ENCODE measurements at regions not wholly inside any gene's neighbourhood (a gene's known extent, or its start where the extent isn't known, plus 50 kb on each side); places are given as distances from the start of the nearest gene placed in this dataset.

GRCh38 chr2:183623227-183623626, 499.0 kb downstream of the NUP35 start:
- Histone ChIP-seq H3K27me3 (ENCODE audit: control insufficient read depth, insufficient read depth, low read length, poor library complexity, severe bottlenecking) (no peaks in the 10 kb centered on the region), H3K4me1 (ENCODE audit: control insufficient read depth, insufficient read depth, low read length) (no peaks in the 10 kb centered on the region), H3K27ac (ENCODE audit: insufficient read depth, low read depth, low read length, poor library complexity, severe bottlenecking) (no peak overlapping the region), H3K36me3 (ENCODE audit: control insufficient read depth, insufficient read depth, low read length) (no peaks in the 10 kb centered on the region), H3K9me3 (ENCODE audit: control insufficient read depth, low read length) (no peaks in the 10 kb centered on the region), H3K4me3 (ENCODE audit: insufficient read depth, low read depth, low read length) (no peak overlapping the region)
- no CpG with 5 or more reads among the region's 1 CpG for WGBS, 2 experiments

- Histone ChIP-seq H3K27me3 (ENCODE audit: control insufficient read depth, insufficient read depth, low read length, poor library complexity, severe bottlenecking) (no peaks in the 10 kb centered on the region), H3K27ac (ENCODE audit: insufficient read depth, low read depth, low read length, poor library complexity, severe bottlenecking) (no peak overlapping the region), H3K4me1 (ENCODE audit: control insufficient read depth, insufficient read depth, low read length) (no peaks in the 10 kb centered on the region), H3K36me3 (ENCODE audit: control insufficient read depth, insufficient read depth, low read length) (no peaks in the 10 kb centered on the region), H3K4me3 (ENCODE audit: insufficient read depth, low read depth, low read length) (no peak overlapping the region), H3K9me3 (ENCODE audit: control insufficient read depth, low read length) (no peaks in the 10 kb centered on the region)
- 92 to 95% methylated on average over 2 of the region's 2 CpGs for WGBS, 2 experiments
Measured at GRCh38 chr2:183630964-183631363, 506.7 kb downstream of the NUP35 start.

GRCh38 chr2:183656121-183656520, 531.9 kb downstream of the NUP35 start:
- WGBS, 2 experiments: 95 to 98% methylated on average over 1 of the region's 1 CpG
- no peak overlapping the region for H3K27ac ChIP-seq (ENCODE audit: insufficient read depth, low read depth, low read length, poor library complexity, severe bottlenecking)
- no peaks in the 10 kb centered on the region for H3K36me3 ChIP-seq (ENCODE audit: control insufficient read depth, insufficient read depth, low read length)
- no peaks in the 10 kb centered on the region for H3K27me3 ChIP-seq (ENCODE audit: control insufficient read depth, insufficient read depth, low read length, poor library complexity, severe bottlenecking)
- no peak overlapping the region for H3K4me3 ChIP-seq (ENCODE audit: insufficient read depth, low read depth, low read length)
- no peaks in the 10 kb centered on the region for H3K4me1 ChIP-seq (ENCODE audit: control insufficient read depth, insufficient read depth, low read length)
- H3K9me3 ChIP-seq (ENCODE audit: control insufficient read depth, low read length): no peaks in the 10 kb centered on the region

- 33 to 72% methylated on average over 1 to 3 of the region's 3 CpGs for WGBS, 2 experiments
- H3K27me3 ChIP-seq (ENCODE audit: control insufficient read depth, insufficient read depth, low read length, poor library complexity, severe bottlenecking): no peaks in the 10 kb centered on the region
- no peaks in the 10 kb centered on the region for H3K9me3 ChIP-seq (ENCODE audit: control insufficient read depth, low read length)
- no peaks in the 10 kb centered on the region for H3K36me3 ChIP-seq (ENCODE audit: control insufficient read depth, insufficient read depth, low read length)
- H3K27ac ChIP-seq (ENCODE audit: insufficient read depth, low read depth, low read length, poor library complexity, severe bottlenecking): no peak overlapping the region
- no peaks in the 10 kb centered on the region for H3K4me1 ChIP-seq (ENCODE audit: control insufficient read depth, insufficient read depth, low read length)
- H3K4me3 ChIP-seq (ENCODE audit: insufficient read depth, low read depth, low read length): no peak overlapping the region
Measured at GRCh38 chr2:183665425-183665824, 541.2 kb downstream of the NUP35 start.

GRCh38 chr2:183666031-183666430, 541.8 kb downstream of the NUP35 start:
- H3K4me1 ChIP-seq (ENCODE audit: control insufficient read depth, insufficient read depth, low read length): no peaks in the 10 kb centered on the region
- no peaks in the 10 kb centered on the region for H3K9me3 ChIP-seq (ENCODE audit: control insufficient read depth, low read length)
- 63 to 94% methylated on average over 1 of the region's 1 CpG for WGBS, 2 experiments
- no peak overlapping the region for H3K4me3 ChIP-seq (ENCODE audit: insufficient read depth, low read depth, low read length)
- no peaks in the 10 kb centered on the region for H3K27me3 ChIP-seq (ENCODE audit: control insufficient read depth, insufficient read depth, low read length, poor library complexity, severe bottlenecking)
- no peak overlapping the region for H3K27ac ChIP-seq (ENCODE audit: insufficient read depth, low read depth, low read length, poor library complexity, severe bottlenecking)
- H3K36me3 ChIP-seq (ENCODE audit: control insufficient read depth, insufficient read depth, low read length): no peaks in the 10 kb centered on the region

GRCh38 chr2:183671233-183671632, 547.0 kb downstream of the NUP35 start:
- no peaks in the 10 kb centered on the region for H3K9me3 ChIP-seq (ENCODE audit: control insufficient read depth, low read length)
- H3K36me3 ChIP-seq (ENCODE audit: control insufficient read depth, insufficient read depth, low read length): no peaks in the 10 kb centered on the region
- H3K4me1 ChIP-seq (ENCODE audit: control insufficient read depth, insufficient read depth, low read length): no peaks in the 10 kb centered on the region
- WGBS, 2 experiments: 95 to 100% methylated on average over 1 to 2 of the region's 2 CpGs
- H3K27me3 ChIP-seq (ENCODE audit: control insufficient read depth, insufficient read depth, low read length, poor library complexity, severe bottlenecking): no peaks in the 10 kb centered on the region
- H3K27ac ChIP-seq (ENCODE audit: insufficient read depth, low read depth, low read length, poor library complexity, severe bottlenecking): no peak overlapping the region
- H3K4me3 ChIP-seq (ENCODE audit: insufficient read depth, low read depth, low read length): no peak overlapping the region

GRCh38 chr2:183678908-183679307, 554.7 kb downstream of the NUP35 start:
- H3K36me3 ChIP-seq (ENCODE audit: control insufficient read depth, insufficient read depth, low read length): no peaks in the 10 kb centered on the region
- no peaks in the 10 kb centered on the region for H3K9me3 ChIP-seq (ENCODE audit: control insufficient read depth, low read length)
- no peaks in the 10 kb centered on the region for H3K4me1 ChIP-seq (ENCODE audit: control insufficient read depth, insufficient read depth, low read length)
- no peak overlapping the region for H3K27ac ChIP-seq (ENCODE audit: insufficient read depth, low read depth, low read length, poor library complexity, severe bottlenecking)
- WGBS, 2 experiments: 77 to 79% methylated on average over 5 of the region's 5 CpGs
- H3K27me3 ChIP-seq (ENCODE audit: control insufficient read depth, insufficient read depth, low read length, poor library complexity, severe bottlenecking): no peaks in the 10 kb centered on the region
- H3K4me3 ChIP-seq (ENCODE audit: insufficient read depth, low read depth, low read length): no peak overlapping the region

- Histone ChIP-seq H3K4me1 (ENCODE audit: control insufficient read depth, insufficient read depth, low read length) (no peaks in the 10 kb centered on the region), H3K27ac (ENCODE audit: insufficient read depth, low read depth, low read length, poor library complexity, severe bottlenecking) (no peak overlapping the region), H3K4me3 (ENCODE audit: insufficient read depth, low read depth, low read length) (no peak overlapping the region), H3K27me3 (ENCODE audit: control insufficient read depth, insufficient read depth, low read length, poor library complexity, severe bottlenecking) (no peaks in the 10 kb centered on the region), H3K9me3 (ENCODE audit: control insufficient read depth, low read length) (no peaks in the 10 kb centered on the region), H3K36me3 (ENCODE audit: control insufficient read depth, insufficient read depth, low read length) (no peaks in the 10 kb centered on the region)
- WGBS, 2 experiments: 94% methylated on average over 1 of the region's 2 CpGs; no CpG with 5 or more reads in 1 of the 2 experiments
Measured at GRCh38 chr2:183680573-183680972, 556.3 kb downstream of the NUP35 start.

GRCh38 chr2:183684686-183685085, 560.4 kb downstream of the NUP35 start:
- 86% methylated on average over 1 of the region's 2 CpGs; no CpG with 5 or more reads in 1 of the 2 experiments for WGBS, 2 experiments

GRCh38 chr2:183696028-183696427, 571.8 kb downstream of the NUP35 start:
- no peak overlapping the region for H3K27ac ChIP-seq (ENCODE audit: insufficient read depth, low read depth, low read length, poor library complexity, severe bottlenecking)
- no peaks in the 10 kb centered on the region for H3K9me3 ChIP-seq (ENCODE audit: control insufficient read depth, low read length)
- no peaks in the 10 kb centered on the region for H3K36me3 ChIP-seq (ENCODE audit: control insufficient read depth, insufficient read depth, low read length)
- no peaks in the 10 kb centered on the region for H3K4me1 ChIP-seq (ENCODE audit: control insufficient read depth, insufficient read depth, low read length)
- no peak overlapping the region for H3K4me3 ChIP-seq (ENCODE audit: insufficient read depth, low read depth, low read length)
- H3K27me3 ChIP-seq (ENCODE audit: control insufficient read depth, insufficient read depth, low read length, poor library complexity, severe bottlenecking): no peaks in the 10 kb centered on the region
- 91 to 95% methylated on average over 4 of the region's 4 CpGs for WGBS, 2 experiments

More at GRCh38 chr2:183684686-183685085, 560.4 kb downstream of the NUP35 start:
- no peak overlapping the region for H3K4me3 ChIP-seq (ENCODE audit: insufficient read depth, low read depth, low read length)
- H3K27me3 ChIP-seq (ENCODE audit: control insufficient read depth, insufficient read depth, low read length, poor library complexity, severe bottlenecking): no peaks in the 10 kb centered on the region
- no peak overlapping the region for H3K27ac ChIP-seq (ENCODE audit: insufficient read depth, low read depth, low read length, poor library complexity, severe bottlenecking)
- H3K36me3 ChIP-seq (ENCODE audit: control insufficient read depth, insufficient read depth, low read length): no peaks in the 10 kb centered on the region
- no peaks in the 10 kb centered on the region for H3K4me1 ChIP-seq (ENCODE audit: control insufficient read depth, insufficient read depth, low read length)
- H3K9me3 ChIP-seq (ENCODE audit: control insufficient read depth, low read length): no peaks in the 10 kb centered on the region

GRCh38 chr2:183709829-183710228, 585.6 kb downstream of the NUP35 start:
- no peaks in the 10 kb centered on the region for H3K9me3 ChIP-seq (ENCODE audit: control insufficient read depth, low read length)
- no peaks in the 10 kb centered on the region for H3K4me1 ChIP-seq (ENCODE audit: control insufficient read depth, insufficient read depth, low read length)
- no peak overlapping the region for H3K27ac ChIP-seq (ENCODE audit: insufficient read depth, low read depth, low read length, poor library complexity, severe bottlenecking)
- no peaks in the 10 kb centered on the region for H3K27me3 ChIP-seq (ENCODE audit: control insufficient read depth, insufficient read depth, low read length, poor library complexity, severe bottlenecking)
- WGBS, 2 experiments: 86 to 89% methylated on average over 1 of the region's 1 CpG
- no peak overlapping the region for H3K4me3 ChIP-seq (ENCODE audit: insufficient read depth, low read depth, low read length)
- H3K36me3 ChIP-seq (ENCODE audit: control insufficient read depth, insufficient read depth, low read length): no peaks in the 10 kb centered on the region
